Right ventricle myocardium inferior (tissue), 1 donor: ENCODE measurements at regions not wholly inside any gene's neighbourhood (a gene's known extent, or its start where the extent isn't known, plus 50 kb on each side); places are given as distances from the start of the nearest gene placed in this dataset.

ENCODE experiments used
- ATAC-seq: fragments of 200-7000 bp; cut with Tn5 transposase; one replicate; pipeline ENCODE4 v1.9.1; 2020; ENCODE audit warnings: mild to moderate bottlenecking, moderate library complexity
- DNase-seq: peaks from one replicate; pipeline ENCODE4 v3.0.0; 2021; ENCODE audit errors: missing footprints
- intact Hi-C: fragments of 100-400 bp; cut with DNase I; formaldehyde crosslinking; loops from one replicate; pipeline ENCODE4 v1.11.0; 2022
- donor health status: DM: no; HTN: yes; CAD: no; lungs with severe emphysema.

- ATAC-seq, result no peak
- intact Hi-C loops, result no loop called here
- DNase-seq, result no peak
Observed at GRCh38 chr16:26724189-26724588, 342.5 kb upstream of the C16orf82 start.

- intact Hi-C loops, result no loop called here
- ATAC-seq (no peak), DNase-seq (no peak)
Observed at GRCh38 chr16:26727848-26728247, 338.9 kb upstream of the C16orf82 start.

GRCh38 chr16:26729951-26730541 is 336.7 kb upstream of the C16orf82 start:
- DNase-seq, result no peak
- ATAC-seq, result no peak
- intact Hi-C loops, result no loop called here

- ATAC-seq (no peak), DNase-seq (no peak)
- intact Hi-C loops, result no loop called here
Observed at GRCh38 chr16:26731729-26732128, 335.0 kb upstream of the C16orf82 start.

GRCh38 chr16:26733710-26734109 is 333.0 kb upstream of the C16orf82 start:
- ATAC-seq, result no peak
- intact Hi-C loops, result no loop called here
- DNase-seq, result no peak

- no peak for DNase-seq
- no peak for ATAC-seq
- intact Hi-C loops, result no loop called here
Observed at GRCh38 chr16:26735521-26735920, 331.2 kb upstream of the C16orf82 start.

GRCh38 chr16:26736084-26736483 is 330.6 kb upstream of the C16orf82 start:
- no peak for DNase-seq
- ATAC-seq, result no peak
- intact Hi-C loops, result no loop called here

- no peak for DNase-seq
- no peak for ATAC-seq
- intact Hi-C loops, result no loop called here
Observed at GRCh38 chr16:26740771-26741170, 326.0 kb upstream of the C16orf82 start.

GRCh38 chr16:26742040-26742439 is 324.7 kb upstream of the C16orf82 start:
- DNase-seq (no peak), ATAC-seq (no peak)
- intact Hi-C loops, result no loop called here

- intact Hi-C loops, result no loop called here
- DNase-seq (no peak), ATAC-seq (no peak)
Observed at GRCh38 chr16:26744430-26744829, 322.3 kb upstream of the C16orf82 start.

GRCh38 chr16:26747760-26748159 is 319.0 kb upstream of the C16orf82 start:
- DNase-seq, result no peak
- intact Hi-C loops, result no loop called here
- ATAC-seq, result no peak

- ATAC-seq (no peak), DNase-seq (no peak)
- intact Hi-C loops, result no loop called here
Observed at GRCh38 chr16:26749072-26749471, 317.7 kb upstream of the C16orf82 start.

GRCh38 chr16:26752166-26752565 is 314.6 kb upstream of the C16orf82 start:
- DNase-seq, result no peak
- no peak for ATAC-seq
- intact Hi-C loops, result no loop called here

GRCh38 chr16:26756633-26757032 is 310.1 kb upstream of the C16orf82 start:
- intact Hi-C loops, result no loop called here
- ATAC-seq, result no peak
- no peak for DNase-seq

GRCh38 chr16:26762594-26762993 is 304.1 kb upstream of the C16orf82 start:
- intact Hi-C loops, result no loop called here
- DNase-seq (no peak), ATAC-seq (no peak)

- DNase-seq, result no peak
- intact Hi-C loops, result no loop called here
- ATAC-seq, result no peak
Observed at GRCh38 chr16:26765087-26765486, 301.6 kb upstream of the C16orf82 start.

GRCh38 chr16:26768385-26769010 is 298.2 kb upstream of the C16orf82 start:
- intact Hi-C loops, result no loop called here
- DNase-seq (no peak), ATAC-seq (no peak)

- intact Hi-C loops, result no loop called here
- DNase-seq (no peak), ATAC-seq (no peak)
Observed at GRCh38 chr16:26770547-26770946, 296.2 kb upstream of the C16orf82 start.

GRCh38 chr16:26772503-26772902 is 294.2 kb upstream of the C16orf82 start:
- DNase-seq, result no peak
- intact Hi-C loops, result no loop called here
- no peak for ATAC-seq

GRCh38 chr16:26777821-26778220 is 288.9 kb upstream of the C16orf82 start:
- intact Hi-C loops, result no loop called here
- DNase-seq (no peak), ATAC-seq (no peak)

- ATAC-seq (no peak), DNase-seq (no peak)
- intact Hi-C loops, result no loop called here
Observed at GRCh38 chr16:26787924-26788323, 278.8 kb upstream of the C16orf82 start.
